ENCODE measurements at regions not wholly inside any gene's neighbourhood (a gene's known extent, or its start where the extent isn't known, plus 50 kb on each side); places are given as distances from the start of the nearest gene placed in this dataset.

- DNase-seq = no peak
Observed at GRCh38 chr14:95034788-95035187, 122.5 kb downstream of the DICER1 start.

GRCh38 chr14:95033682-95034632 lies 123.4 kb downstream of the DICER1 start:
- no peak for DNase-seq

- DNase-seq = no peak
Observed at GRCh38 chr14:95033031-95033430, 124.3 kb downstream of the DICER1 start.

GRCh38 chr14:95026851-95027463 lies 130.4 kb downstream of the DICER1 start:
- DNase-seq = no peak

- no peak for DNase-seq
Observed at GRCh38 chr14:95025941-95026340, 131.4 kb downstream of the DICER1 start.

GRCh38 chr14:95025218-95025617 lies 132.1 kb downstream of the DICER1 start:
- peak; percentile 18 for DNase-seq

GRCh38 chr14:95024380-95024779 lies 132.9 kb downstream of the DICER1 start:
- no peak for DNase-seq

- DNase-seq = peak; percentile 41
Observed at GRCh38 chr14:95023886-95024285, 133.4 kb downstream of the DICER1 start.

- no peak for DNase-seq
Observed at GRCh38 chr14:95023115-95023514, 134.2 kb downstream of the DICER1 start.

- no peak for DNase-seq
Observed at GRCh38 chr14:95021588-95021987, 135.7 kb downstream of the DICER1 start.

GRCh38 chr14:95018821-95019220 lies 138.5 kb downstream of the DICER1 start:
- no peak for DNase-seq

GRCh38 chr14:95015046-95015445 lies 142.3 kb downstream of the DICER1 start:
- no peak for DNase-seq

GRCh38 chr14:95014036-95014435 lies 143.3 kb downstream of the DICER1 start:
- no peak for DNase-seq

GRCh38 chr14:95011445-95012006 lies 145.8 kb downstream of the DICER1 start:
- DNase-seq = no peak

- DNase-seq = no peak
Observed at GRCh38 chr14:95008445-95009217, 148.7 kb downstream of the DICER1 start.

- no peak for DNase-seq
Observed at GRCh38 chr14:95007921-95008320, 149.4 kb downstream of the DICER1 start.

GRCh38 chr14:95006479-95006878 lies 150.8 kb downstream of the DICER1 start:
- no peak for DNase-seq

GRCh38 chr14:95006051-95006450 lies 151.3 kb downstream of the DICER1 start:
- DNase-seq = no peak

GRCh38 chr14:95003099-95003960 lies 154.0 kb downstream of the DICER1 start:
- no peak for DNase-seq

GRCh38 chr14:94998685-94999084 lies 158.6 kb downstream of the DICER1 start:
- DNase-seq = no peak

GRCh38 chr14:94998110-94998509 lies 159.2 kb downstream of the DICER1 start:
- DNase-seq = no peak

GRCh38 chr14:94995551-94995950 lies 161.8 kb downstream of the DICER1 start:
- DNase-seq = no peak
